ENCODE measurements at regions not wholly inside any gene's neighbourhood (a gene's known extent, or its start where the extent isn't known, plus 50 kb on each side); places are given as distances from the start of the nearest gene placed in this dataset.
"Not testable (repeated sequence)": the region's sequence is repeated elsewhere in the genome, so short reads cannot be mapped to it uniquely, and the experiment has no call there.

GRCh38 chr4:4032364-4032763 is 194.4 kb downstream of the OTOP1 start:
- POLR2A ChIA-PET; ATAC-seq; H3K27ac ChIP-seq (ENCODE audit: control insufficient read depth, insufficient read depth); H3K4me3 ChIP-seq; H4K20me1 ChIP-seq (ENCODE audit: control insufficient read depth, insufficient read depth); H3K9me3 ChIP-seq (replicated peaks; ENCODE audit: control insufficient read depth, insufficient read depth, low read length); intact Hi-C loops (cut with micrococcal nuclease; ENCODE audit: unreplicated experiment); H3K4me1 ChIP-seq (ENCODE audit: control insufficient read depth, insufficient read depth, low read length); FAIRE-seq; in situ Hi-C loops (cut with MboI); H3K79me2 ChIP-seq (ENCODE audit: control insufficient read depth, insufficient read depth, low read length); H3K27me3 ChIP-seq (replicated peaks in 1 of 2; ENCODE audit: control insufficient read depth in 2 of 2, insufficient read depth in 2 of 2, low read length in 1 of 2); H3K36me3 ChIP-seq (ENCODE audit: control insufficient read depth in 2 of 2, insufficient read depth in 2 of 2, low read length in 1 of 2); BruUV-seq (replicated peaks); CTCF ChIA-PET; H2AFZ ChIP-seq (ENCODE audit: control insufficient read depth, low read depth, low read length); SMC1A ChIA-PET (ENCODE audit: uncharacterized antibody, unreplicated experiment); RAD21 ChIA-PET (ENCODE audit: unreplicated experiment); DNase-seq (ENCODE audit: low read depth, low spot score); H3K9ac ChIP-seq (ENCODE audit: control insufficient read depth, insufficient read depth, low read length); H3K4me2 ChIP-seq (ENCODE audit: control insufficient read depth, insufficient read depth): not testable (repeated sequence)
- WGBS (ENCODE audit: insufficient coverage, insufficient replicate concordance, low lambda C conversion rate, missing lambda C conversion rate): 19% methylated on average over 9 of the region's 9 CpGs

DNA sequence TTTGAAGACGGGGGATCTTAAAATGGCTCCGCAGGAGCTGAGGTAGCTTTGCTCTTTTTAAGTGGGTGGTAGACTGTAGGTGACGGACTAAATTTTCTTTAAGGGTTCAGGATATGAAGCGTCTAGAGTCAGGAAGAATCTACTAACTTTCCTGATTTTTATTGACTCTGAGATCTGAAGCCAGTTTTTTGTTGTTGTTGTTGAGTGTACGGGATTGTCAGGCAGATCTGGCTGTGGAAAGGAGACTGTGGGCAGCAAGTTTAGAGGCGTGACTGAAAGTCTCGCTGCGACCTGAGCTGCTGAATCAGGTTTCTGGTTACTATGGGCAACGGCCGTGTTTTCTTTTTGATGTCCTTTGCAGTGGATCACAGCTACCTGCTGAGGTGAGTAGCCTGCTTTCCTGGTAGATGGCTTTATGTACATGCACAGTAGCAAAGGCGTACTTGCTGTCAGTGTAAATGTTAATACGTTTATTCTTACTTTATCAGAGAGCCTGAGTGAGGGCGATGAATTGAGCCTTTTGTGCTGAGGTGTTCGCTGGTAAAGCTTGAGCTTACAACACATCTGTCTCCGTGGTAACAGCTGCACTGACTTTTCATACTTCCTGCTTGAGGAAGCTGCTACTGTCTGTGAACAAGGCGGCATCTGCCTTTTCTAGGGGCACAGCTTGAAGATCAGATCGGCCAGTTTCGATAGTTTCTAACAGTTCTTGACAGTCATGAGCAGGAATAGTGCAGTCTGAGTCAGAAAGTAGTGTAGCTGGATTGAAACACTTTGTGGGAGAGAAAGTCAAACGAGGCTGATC is 193.7 kb downstream of the OTOP1 start:
- ATAC-seq; POLR2A ChIA-PET; H3K27me3 ChIP-seq (replicated peaks in 1 of 2; ENCODE audit: control insufficient read depth in 2 of 2, insufficient read depth in 2 of 2, low read length in 1 of 2); CTCF ChIA-PET; RAD21 ChIA-PET (ENCODE audit: unreplicated experiment); intact Hi-C loops (cut with micrococcal nuclease; ENCODE audit: unreplicated experiment); H2AFZ ChIP-seq (ENCODE audit: control insufficient read depth, low read depth, low read length); H3K4me2 ChIP-seq (ENCODE audit: control insufficient read depth, insufficient read depth); H3K79me2 ChIP-seq (ENCODE audit: control insufficient read depth, insufficient read depth, low read length); FAIRE-seq; DNase-seq (ENCODE audit: low read depth, low spot score); H3K4me3 ChIP-seq; H3K4me1 ChIP-seq (ENCODE audit: control insufficient read depth, insufficient read depth, low read length); in situ Hi-C loops (cut with MboI); H4K20me1 ChIP-seq (ENCODE audit: control insufficient read depth, insufficient read depth); SMC1A ChIA-PET (ENCODE audit: uncharacterized antibody, unreplicated experiment); H3K27ac ChIP-seq (ENCODE audit: control insufficient read depth, insufficient read depth); H3K9ac ChIP-seq (ENCODE audit: control insufficient read depth, insufficient read depth, low read length); H3K9me3 ChIP-seq (replicated peaks; ENCODE audit: control insufficient read depth, insufficient read depth, low read length); BruUV-seq (replicated peaks); H3K36me3 ChIP-seq (ENCODE audit: control insufficient read depth in 2 of 2, insufficient read depth in 2 of 2, low read length in 1 of 2): not testable (repeated sequence)
- 52% methylated on average over 19 of the region's 19 CpGs for WGBS (ENCODE audit: insufficient coverage, insufficient replicate concordance, low lambda C conversion rate, missing lambda C conversion rate)

All from GM12878 (cell line).